Activated CD4-positive, alpha-beta T cell treated with anti-CD3 and anti-CD28 coated beads, Interleukin-2, amount 10 ng/mL, durations not matched to agents 7 days and 5 days (primary cell): ENCODE measurements at regions not wholly inside any gene's neighbourhood (a gene's known extent, or its start where the extent isn't known, plus 50 kb on each side); places are given as distances from the start of the nearest gene placed in this dataset.

Source experiments
- CTCF ChIA-PET: fragments of 350-600 bp; sonication (Branson Sonifier 250); formaldehyde crosslinking; loops from one replicate; lab custom pipeline; 2021; ENCODE audit warnings: antibody characterized with exemption; lab: Charles Lee
- POLR2A ChIA-PET: fragments of 350-600 bp; sonication (Branson Sonifier 250); formaldehyde crosslinking; loops from one replicate; lab custom pipeline; 2021; ENCODE audit warnings: antibody characterized with exemption; lab: Charles Lee
- DNase-seq: peaks from one replicate; pipeline ENCODE4 v3.0.0-alpha.2; 2020
- H3K27ac Mint-ChIP-seq: one replicate; pipeline ENCODE4 v1.8.0; 2021; ENCODE audit warnings: mild to moderate bottlenecking, moderate library complexity, mixed read lengths
- H3K27me3 Mint-ChIP-seq: one replicate; pipeline ENCODE4 v1.8.0; 2021; ENCODE audit warnings: mixed read lengths
- H3K36me3 Mint-ChIP-seq: one replicate; pipeline ENCODE4 v1.8.0; 2021; ENCODE audit warnings: low read depth, mixed read lengths
- H3K4me1 Mint-ChIP-seq: one replicate; pipeline ENCODE4 v1.8.0; 2021; ENCODE audit warnings: mixed read lengths
- H3K4me3 Mint-ChIP-seq: one replicate; pipeline ENCODE4 v1.8.0; 2021; ENCODE audit warnings: mild to moderate bottlenecking, moderate library complexity, mixed read lengths
- H3K9me3 Mint-ChIP-seq: one replicate; pipeline ENCODE4 v1.8.0; 2021; ENCODE audit warnings: mixed read lengths

DNA sequence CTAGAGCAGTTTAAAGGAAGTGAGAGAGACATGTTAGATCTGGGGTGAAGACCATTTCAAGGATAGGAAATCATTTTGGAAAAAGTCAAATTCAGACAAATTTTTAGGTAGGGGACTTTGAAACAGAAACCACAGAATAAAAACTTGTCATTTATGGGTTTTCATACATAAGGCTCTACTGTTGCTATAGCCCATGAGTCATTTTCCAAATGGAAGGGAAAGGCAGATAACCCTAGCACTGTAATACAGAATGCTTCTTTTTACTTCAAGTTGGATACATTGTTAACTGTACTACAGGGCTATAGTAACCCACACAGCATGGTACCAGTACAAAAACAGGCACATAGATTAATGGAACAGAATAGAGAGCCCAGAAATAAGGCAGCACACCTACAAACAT lies 455.4 kb downstream of the EBF1 start:
- CTCF ChIA-PET = no interaction called here
- no peak for DNase-seq
- Mint-ChIP-seq H3K4me1 (no peaks in the 10 kb centered on the region), H3K27ac (no peak overlapping the region), H3K4me3 (no peak overlapping the region), H3K27me3 (no peaks in the 10 kb centered on the region), H3K9me3 (no peaks in the 10 kb centered on the region), H3K36me3 (no peaks in the 10 kb centered on the region)
- POLR2A ChIA-PET = no interaction called here

- ChIA-PET CTCF (no interaction called here), POLR2A (no interaction called here)
- Mint-ChIP-seq H3K36me3 (no peaks in the 10 kb centered on the region), H3K27ac (no peak overlapping the region), H3K4me1 (no peaks in the 10 kb centered on the region), H3K27me3 (no peaks in the 10 kb centered on the region), H3K9me3 (no peaks in the 10 kb centered on the region), H3K4me3 (no peak overlapping the region)
- no peak for DNase-seq
Observed at GRCh38 chr5:158643840-158644239, 455.9 kb downstream of the EBF1 start.

- H3K9me3 Mint-ChIP-seq = no peaks in the 10 kb centered on the region
- no peaks in the 10 kb centered on the region for H3K4me1 Mint-ChIP-seq
- ChIA-PET POLR2A (no interaction called here), CTCF (no interaction called here)
- no peaks in the 10 kb centered on the region for H3K36me3 Mint-ChIP-seq
- H3K4me3 Mint-ChIP-seq = no peak overlapping the region
- no peak for DNase-seq
- H3K27ac Mint-ChIP-seq = no peak overlapping the region
- no peaks in the 10 kb centered on the region for H3K27me3 Mint-ChIP-seq
Observed at GRCh38 chr5:158642879-158643278, 456.8 kb downstream of the EBF1 start.

DNA sequence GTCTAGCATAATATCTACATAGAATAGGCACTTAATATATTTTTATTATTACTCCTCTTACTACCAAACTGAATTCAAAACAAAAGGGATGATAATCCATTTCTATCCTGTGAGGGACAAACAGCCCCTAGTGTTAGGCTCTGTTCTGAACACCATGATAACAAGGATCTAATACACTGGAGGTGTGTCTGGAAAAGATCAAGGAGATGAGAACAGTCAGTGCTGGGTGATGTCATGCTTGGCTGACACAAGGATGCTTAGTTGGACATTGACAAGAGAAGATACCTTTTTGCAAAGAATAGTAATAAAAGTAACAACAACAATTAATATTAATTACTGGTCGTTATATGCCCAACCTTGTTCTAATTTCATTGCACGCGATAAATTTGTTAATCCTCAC lies 458.7 kb downstream of the EBF1 start:
- no peak for DNase-seq
- POLR2A ChIA-PET = no interaction called here
- CTCF ChIA-PET = no interaction called here
- Mint-ChIP-seq H3K4me3 (no peak overlapping the region), H3K27me3 (no peaks in the 10 kb centered on the region), H3K4me1 (no peaks in the 10 kb centered on the region), H3K27ac (no peak overlapping the region), H3K9me3 (no peaks in the 10 kb centered on the region), H3K36me3 (no peaks in the 10 kb centered on the region)

DNA sequence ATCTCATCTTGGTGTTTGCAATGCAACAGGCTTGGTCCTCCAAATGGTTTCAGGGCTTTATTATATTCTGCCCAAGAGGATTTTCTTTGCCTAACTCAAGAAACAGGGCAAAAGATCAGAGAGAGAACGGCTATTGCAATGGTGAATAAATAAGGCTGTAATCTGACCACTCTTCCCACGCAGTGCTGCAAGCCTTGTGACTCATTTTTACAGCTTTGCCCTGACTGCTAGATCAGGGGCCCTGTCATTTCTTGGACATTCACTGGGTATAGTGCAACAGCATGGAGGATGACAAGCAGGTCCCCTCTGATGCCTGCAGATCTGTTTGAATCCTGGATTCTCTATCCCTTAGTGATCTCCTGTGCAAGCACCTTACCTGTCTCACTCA lies 459.1 kb downstream of the EBF1 start:
- H3K9me3 Mint-ChIP-seq = no peaks in the 10 kb centered on the region
- DNase-seq = no peak
- H3K27me3 Mint-ChIP-seq = no peaks in the 10 kb centered on the region
- H3K27ac Mint-ChIP-seq = no peak overlapping the region
- CTCF ChIA-PET = no interaction called here
- no peaks in the 10 kb centered on the region for H3K36me3 Mint-ChIP-seq
- H3K4me1 Mint-ChIP-seq = no peaks in the 10 kb centered on the region
- POLR2A ChIA-PET = no interaction called here
- no peak overlapping the region for H3K4me3 Mint-ChIP-seq

DNA sequence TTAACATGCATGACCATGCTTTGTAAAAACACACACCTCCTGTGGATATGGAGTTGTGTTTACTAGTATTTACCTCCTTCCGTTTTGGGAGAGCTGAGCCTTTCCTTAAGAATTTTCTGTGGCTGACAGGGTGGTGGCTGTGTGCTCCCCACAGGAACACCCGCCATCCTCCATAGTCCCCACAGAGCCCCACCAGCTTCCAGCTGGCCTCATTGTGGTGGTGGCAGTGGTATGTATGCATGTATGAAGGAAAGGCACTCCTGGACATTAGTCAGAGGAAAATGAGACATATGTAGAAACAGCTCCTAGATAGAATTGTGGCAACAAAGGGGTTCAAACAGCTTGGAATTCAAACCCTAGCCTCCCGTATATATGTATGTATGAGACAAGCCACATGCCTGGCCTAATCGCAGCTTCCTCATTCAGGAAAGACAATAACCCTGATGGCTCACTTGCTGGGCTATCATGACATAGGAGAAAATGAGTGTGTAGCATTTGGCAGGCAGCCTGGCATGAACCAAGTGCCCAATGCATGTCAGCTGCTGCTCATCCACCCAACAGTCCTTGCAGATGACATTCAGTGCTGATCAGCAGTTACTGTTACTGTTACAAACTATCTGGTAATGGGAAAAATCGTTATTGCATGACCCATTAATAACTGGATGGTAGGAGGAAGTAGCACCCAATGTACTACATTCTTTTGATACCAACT lies 459.7 kb downstream of the EBF1 start:
- H3K4me1 Mint-ChIP-seq = no peaks in the 10 kb centered on the region
- no peak overlapping the region for H3K27ac Mint-ChIP-seq
- POLR2A ChIA-PET = no interaction called here

GRCh38 chr5:158638396-158638795 lies 461.3 kb downstream of the EBF1 start:
- CTCF ChIA-PET = no interaction called here

More for the DNA sequence above, 459.7 kb downstream of the EBF1 start:
- no peak overlapping the region for H3K4me3 Mint-ChIP-seq
- no peaks in the 10 kb centered on the region for H3K36me3 Mint-ChIP-seq
- DNase-seq = no peak
- CTCF ChIA-PET = no interaction called here
- no peaks in the 10 kb centered on the region for H3K27me3 Mint-ChIP-seq
- no peaks in the 10 kb centered on the region for H3K9me3 Mint-ChIP-seq

DNA sequence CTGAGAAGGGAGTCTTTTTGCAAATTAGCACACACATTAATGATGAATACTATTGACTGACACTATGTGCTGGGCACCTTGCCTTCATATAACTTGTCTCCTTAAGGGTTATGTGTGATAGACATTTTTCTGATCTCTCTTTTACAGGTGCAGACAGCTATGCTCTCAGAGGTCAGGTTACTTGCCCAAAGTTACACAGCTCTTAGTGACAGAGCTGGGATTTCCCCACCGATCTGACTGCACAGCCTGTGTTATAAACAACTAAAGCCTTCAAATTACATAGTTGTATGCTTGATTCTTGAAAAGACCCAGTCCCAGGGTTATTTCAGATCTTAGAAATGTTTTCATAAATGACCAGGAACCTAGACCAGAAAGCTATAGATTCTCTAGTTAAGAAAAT lies 462.7 kb downstream of the EBF1 start:
- Mint-ChIP-seq H3K4me1 (no peaks in the 10 kb centered on the region), H3K4me3 (no peak overlapping the region), H3K27ac (no peak overlapping the region), H3K36me3 (no peaks in the 10 kb centered on the region), H3K9me3 (no peaks in the 10 kb centered on the region), H3K27me3 (no peaks in the 10 kb centered on the region)
- ChIA-PET POLR2A (no interaction called here), CTCF (interaction anchor here (0.7 kb wide), 1 partner anchor 594 kb away, joined by 3 read pairs; no protein-coding TSS in a partner anchor)
- DNase-seq = no peak

More at GRCh38 chr5:158638396-158638795, 461.3 kb downstream of the EBF1 start:
- no peak overlapping the region for H3K4me3 Mint-ChIP-seq
- H3K4me1 Mint-ChIP-seq = no peaks in the 10 kb centered on the region
- H3K27me3 Mint-ChIP-seq = no peaks in the 10 kb centered on the region
- no peaks in the 10 kb centered on the region for H3K36me3 Mint-ChIP-seq
- no peaks in the 10 kb centered on the region for H3K9me3 Mint-ChIP-seq
- POLR2A ChIA-PET = no interaction called here
- DNase-seq = no peak
- no peak overlapping the region for H3K27ac Mint-ChIP-seq

- ChIA-PET POLR2A (no interaction called here), CTCF (no interaction called here)
- H3K4me1 Mint-ChIP-seq = no peaks in the 10 kb centered on the region
- no peaks in the 10 kb centered on the region for H3K9me3 Mint-ChIP-seq
- no peak overlapping the region for H3K27ac Mint-ChIP-seq
- H3K4me3 Mint-ChIP-seq = no peak overlapping the region
- no peaks in the 10 kb centered on the region for H3K27me3 Mint-ChIP-seq
- DNase-seq = no peak
- no peaks in the 10 kb centered on the region for H3K36me3 Mint-ChIP-seq
Observed at GRCh38 chr5:158635565-158635964, 464.2 kb downstream of the EBF1 start.

- ChIA-PET CTCF (no interaction called here), POLR2A (no interaction called here)
- Mint-ChIP-seq H3K36me3 (no peaks in the 10 kb centered on the region), H3K4me3 (no peak overlapping the region), H3K4me1 (no peaks in the 10 kb centered on the region), H3K27me3 (no peaks in the 10 kb centered on the region), H3K27ac (no peak overlapping the region), H3K9me3 (no peaks in the 10 kb centered on the region)
- DNase-seq = no peak
Observed at GRCh38 chr5:158634714-158635113, 465.0 kb downstream of the EBF1 start.

GRCh38 chr5:158629591-158630312 lies 470.0 kb downstream of the EBF1 start:
- no peak overlapping the region for H3K27ac Mint-ChIP-seq
- H3K4me1 Mint-ChIP-seq = no peaks in the 10 kb centered on the region
- DNase-seq = no peak
- H3K27me3 Mint-ChIP-seq = no peaks in the 10 kb centered on the region
- POLR2A ChIA-PET = no interaction called here
- H3K9me3 Mint-ChIP-seq = peaks cover 2% of the 10 kb centered on the region
- H3K36me3 Mint-ChIP-seq = no peaks in the 10 kb centered on the region
- CTCF ChIA-PET = no interaction called here
- H3K4me3 Mint-ChIP-seq = no peak overlapping the region

GRCh38 chr5:158626718-158627117 lies 473.0 kb downstream of the EBF1 start:
- H3K4me3 Mint-ChIP-seq = no peak overlapping the region
- H3K9me3 Mint-ChIP-seq = peaks cover 2% of the 10 kb centered on the region
- no peaks in the 10 kb centered on the region for H3K4me1 Mint-ChIP-seq
- no peak for DNase-seq
- no peaks in the 10 kb centered on the region for H3K27me3 Mint-ChIP-seq
- H3K27ac Mint-ChIP-seq = no peak overlapping the region
- CTCF ChIA-PET = no interaction called here
- POLR2A ChIA-PET = no interaction called here
- H3K36me3 Mint-ChIP-seq = no peaks in the 10 kb centered on the region

DNA sequence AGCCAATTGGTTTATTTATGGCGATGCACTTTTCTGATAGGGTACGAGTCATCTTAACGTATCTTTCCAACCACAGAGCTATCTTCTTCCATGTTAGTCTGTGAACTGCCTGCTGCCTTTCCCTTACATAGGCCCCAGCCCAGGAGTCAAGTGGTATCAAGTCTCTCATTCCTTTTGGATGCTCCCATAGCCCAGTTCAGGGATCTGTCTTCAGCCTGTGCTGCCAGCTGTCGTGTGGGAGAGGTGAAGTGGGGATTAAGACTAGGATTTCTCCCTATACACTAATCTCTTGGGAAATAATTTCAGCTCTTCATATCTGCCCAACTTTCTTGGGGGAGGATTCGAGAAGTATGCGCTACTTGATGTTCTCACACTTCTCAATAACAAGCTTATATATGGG lies 475.7 kb downstream of the EBF1 start:
- CTCF ChIA-PET = interaction anchor here (0.6 kb wide), 1 partner anchor 335 kb away, joined by 3 read pairs; no protein-coding TSS in a partner anchor

More for the DNA sequence above, 475.7 kb downstream of the EBF1 start:
- POLR2A ChIA-PET = no interaction called here
- Mint-ChIP-seq H3K4me1 (no peaks in the 10 kb centered on the region), H3K4me3 (no peak overlapping the region), H3K27ac (no peak overlapping the region), H3K9me3 (peaks cover 2% of the 10 kb centered on the region), H3K27me3 (no peaks in the 10 kb centered on the region), H3K36me3 (no peaks in the 10 kb centered on the region)
- DNase-seq = no peak
